Right lobe of liver (tissue), 6 donors: ENCODE measurements at regions not wholly inside any gene's neighbourhood (a gene's known extent, or its start where the extent isn't known, plus 50 kb on each side); places are given as distances from the start of the nearest gene placed in this dataset.

Experiments used
- ATAC-seq, 4 donors: fragments of 200-7000 bp; cut with Tn5 transposase; one replicate each; pipeline ENCODE4 v1.9.1; 2020; ENCODE audit warnings: mild to moderate bottlenecking in 4 of 4, moderate library complexity in 4 of 4
- DNase-seq, 3 donors: peaks; one replicate each; pipeline ENCODE4 v3.0.0-alpha.2; 2020
- H3K27ac ChIP-seq, 3 donors: fragments of 200-600 bp; one replicate each; pipeline ENCODE4 v1.8.0; 2022
- H3K27me3 ChIP-seq, 2 donors: fragments of 200-600 bp; one replicate each; pipeline ENCODE4 v1.8.0; 2022
- H3K36me3 ChIP-seq, 4 donors: fragments of 200-600 bp; sonication (generic) in 1 of 4; one replicate each; pipeline versions ENCODE4 v1.5.1 to v1.8.0; 2017 to 2022; ENCODE audit warnings: control low read depth in 1 of 4
- H3K4me1 ChIP-seq, 4 donors: fragments of 200-600 bp; sonication (generic) in 1 of 4; one replicate each; pipeline versions ENCODE4 v1.5.1 to v1.8.0; 2017 to 2022; ENCODE audit warnings: control low read depth in 1 of 4
- H3K4me3 ChIP-seq, 3 donors: fragments of 200-600 bp; one replicate each; pipeline ENCODE4 v1.8.0; 2022
- H3K9me3 ChIP-seq, 4 donors: fragments of 200-600 bp; sonication (generic) in 1 of 4; one replicate each; pipeline versions ENCODE4 v1.5.1 to v1.8.0; 2017 to 2022; ENCODE audit warnings: control low read depth in 1 of 4
- CTCF ChIP-seq, 4 donors: fragments of 200-600 bp in 3 of 4; fragments of 450-650 bp in 1 of 4; IDR thresholded peaks; one replicate each; pipeline versions ENCODE4 v1.5.1 to v1.8.0; 2016 to 2022; ENCODE audit warnings: antibody characterized with exemption in 4 of 4, mild to moderate bottlenecking in 2 of 4
- POLR2A ChIP-seq: fragments of 450-650 bp; IDR thresholded peaks from one replicate; pipeline ENCODE4 v1.6.1; 2017; ENCODE audit warnings: antibody characterized with exemption, mild to moderate bottlenecking
- WGBS: methylation state at CpG from one replicate; pipeline ENCODE4 v1.1.6; 2018; ENCODE audit warnings: low coverage, low lambda C conversion rate; ENCODE audit not compliant: insufficient coverage; ENCODE audit errors: missing lambda C conversion rate; 5-methylcytosine and 5-hydroxymethylcytosine counted together
- intact Hi-C, 2 donors: fragments of 100-400 bp; cut with DNase I; formaldehyde crosslinking; loops; one replicate each; pipeline versions ENCODE4 v1.11.2 to v1.14.1; 2022
- donor health status: DM: no; HTN: yes; CAD: no.
- donor health status: DM: no; HTN: no; CAD: no.
- donor health status: DM: no; HTN: no; CAD: no.
- donor health status: DM: no; HTN: yes; CAD: no.
- donor health status: DM: no; HTN: yes; CAD: no.

DNA sequence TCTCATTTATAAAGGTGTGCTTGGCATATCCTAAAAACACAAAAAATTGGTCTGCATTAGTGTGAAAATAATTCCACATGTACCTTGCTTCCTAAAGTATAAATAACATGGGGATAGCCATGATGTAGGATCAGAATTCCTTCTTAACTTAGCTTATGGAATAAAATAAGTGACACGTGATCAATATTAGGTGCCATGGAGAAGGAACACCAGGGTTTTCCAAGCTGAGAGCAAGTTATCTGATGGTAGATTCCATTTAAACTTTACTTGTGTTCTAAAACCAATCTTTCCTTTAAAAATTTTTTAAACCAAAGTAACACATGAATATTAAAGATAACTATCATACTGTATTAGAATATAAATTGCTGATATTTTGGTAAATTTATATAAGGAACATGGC, 300.5 kb downstream of the ZPLD1 start:
- Histone ChIP-seq H3K36me3 (no peaks in the 10 kb centered on the region), H3K9me3 (no peaks in the 10 kb centered on the region), H3K27ac (no peak overlapping the region), H3K4me1 (no peaks in the 10 kb centered on the region), H3K27me3 (no peaks in the 10 kb centered on the region), H3K4me3 (no peak overlapping the region)
- WGBS: 76% methylated on average over 1 of the region's 1 CpG
- DNase-seq (no peak), ATAC-seq (no peak)
- TF ChIP-seq CTCF (IDR thresholded peaks at IDR 0.05): no peak
- TF ChIP-seq POLR2A: no peak
- intact Hi-C loops: loop anchor here in 1 of 2 donors (10.0 kb wide), 1 partner anchor 501 kb away; no protein-coding TSS in a partner anchor

DNA sequence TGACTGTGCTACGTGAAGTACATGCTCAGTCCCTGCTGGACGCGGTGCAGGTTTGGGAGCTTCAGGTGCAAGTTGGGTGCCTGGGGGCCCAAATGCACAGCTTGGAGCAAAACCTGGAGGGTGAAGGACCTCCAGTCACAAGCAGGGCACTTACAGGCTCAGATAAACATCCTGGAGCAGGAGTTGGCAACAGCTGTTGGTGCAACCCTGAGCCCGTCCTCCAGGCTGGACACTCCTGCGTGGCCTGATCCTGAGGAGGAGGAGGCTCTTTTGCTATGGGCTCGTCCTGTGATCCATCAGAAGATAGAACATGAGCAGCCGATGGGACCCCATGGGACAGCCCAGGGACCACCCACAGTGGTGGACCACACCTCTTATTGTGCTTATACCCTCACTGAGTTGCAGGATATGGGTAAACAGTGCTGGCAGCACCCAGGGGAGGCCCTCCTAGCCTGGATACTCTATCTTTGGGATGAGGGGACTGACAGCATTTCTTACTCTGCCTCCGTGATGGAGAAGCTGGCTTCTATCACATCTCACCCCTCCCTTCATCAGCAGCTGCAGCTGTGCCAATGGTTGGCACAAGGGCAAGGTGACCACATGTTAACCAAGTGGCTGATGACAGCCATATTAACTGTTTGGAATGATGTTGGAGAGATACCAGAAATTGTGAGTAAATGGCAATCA, 301.6 kb downstream of the ZPLD1 start:
- Histone ChIP-seq H3K27ac (no peak overlapping the region), H3K27me3 (no peaks in the 10 kb centered on the region), H3K4me3 (no peak overlapping the region), H3K4me1 (no peaks in the 10 kb centered on the region), H3K9me3 (no peaks in the 10 kb centered on the region), H3K36me3 (no peaks in the 10 kb centered on the region)
- 80% methylated on average over 2 of the region's 8 CpGs for WGBS
- no peak for TF ChIP-seq CTCF (IDR thresholded peaks at IDR 0.05)
- no peak for TF ChIP-seq POLR2A
- intact Hi-C loops: loop anchor here in 1 of 2 donors (10.0 kb wide), 1 partner anchor 502 kb away; no protein-coding TSS in a partner anchor
- ATAC-seq (no peak), DNase-seq (no peak)

DNA sequence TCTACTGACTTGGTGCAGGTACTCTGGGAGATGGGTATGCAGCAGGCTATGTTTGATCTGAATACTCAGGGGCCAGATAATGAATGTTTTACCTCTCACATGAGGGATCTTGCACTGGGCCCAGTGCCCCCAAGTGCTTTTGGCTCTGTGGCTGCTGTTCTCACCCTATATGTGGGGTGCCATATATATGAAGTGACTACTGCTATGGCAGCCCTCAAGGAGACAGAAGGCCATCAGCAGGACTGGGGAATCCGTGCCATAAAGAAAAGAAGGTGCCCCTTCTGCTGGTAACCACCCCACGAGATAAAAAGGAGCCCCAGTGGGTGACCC, 302.1 kb downstream of the ZPLD1 start:
- no peak for TF ChIP-seq POLR2A
- no peak for TF ChIP-seq CTCF (IDR thresholded peaks at IDR 0.05)
- DNase-seq (no peak), ATAC-seq (no peak)
- intact Hi-C loops: loop anchor here in 1 of 2 donors (10.0 kb wide), 1 partner anchor 502 kb away; no protein-coding TSS in a partner anchor
- no CpG with 5 or more reads among the region's 2 CpGs for WGBS
- H3K9me3 ChIP-seq: no peaks in the 10 kb centered on the region
- no peak overlapping the region for H3K4me3 ChIP-seq
- H3K27ac ChIP-seq: no peak overlapping the region
- no peaks in the 10 kb centered on the region for H3K36me3 ChIP-seq
- H3K4me1 ChIP-seq: no peaks in the 10 kb centered on the region
- no peaks in the 10 kb centered on the region for H3K27me3 ChIP-seq

GRCh38 chr3:102737353-102737752, 302.5 kb downstream of the ZPLD1 start:
- WGBS: no CpG with 5 or more reads among the region's 3 CpGs
- DNase-seq (no peak), ATAC-seq (no peak)
- H3K9me3 ChIP-seq: no peaks in the 10 kb centered on the region
- H3K27ac ChIP-seq: no peak overlapping the region
- intact Hi-C loops: loop anchor here in 1 of 2 donors (10.0 kb wide), 1 partner anchor 503 kb away; no protein-coding TSS in a partner anchor
- no peaks in the 10 kb centered on the region for H3K4me1 ChIP-seq
- no peaks in the 10 kb centered on the region for H3K27me3 ChIP-seq
- no peak overlapping the region for H3K4me3 ChIP-seq
- H3K36me3 ChIP-seq: no peaks in the 10 kb centered on the region
- TF ChIP-seq CTCF (IDR thresholded peaks at IDR 0.05) (no peak), POLR2A (no peak)
